ENCODE measurements at regions not wholly inside any gene's neighbourhood (a gene's known extent, or its start where the extent isn't known, plus 50 kb on each side); places are given as distances from the start of the nearest gene placed in this dataset.

- TF ChIP-seq MAX (IDR thresholded peaks at IDR 0.05; ENCODE audit: insufficient read depth, insufficient read length) (no peak), CTCF (IDR thresholded peaks at IDR 0.05; ENCODE audit: extremely low read depth in 1 of 2, insufficient read depth in 1 of 2, low read depth in 1 of 2, low read length in 2 of 2) (no peak), FOS (IDR thresholded peaks at IDR 0.05; ENCODE audit: borderline replicate concordance, insufficient read depth, low read length) (no peak), GATA2 (IDR thresholded peaks at IDR 0.05; ENCODE audit: insufficient read depth, insufficient read length, low read depth, low read length) (no peak)
Measured at GRCh38 chr17:71063559-71063958, 894.2 kb downstream of the KCNJ2 start.

Data from endothelial cell of umbilical vein (primary cell).